K562 (cell line): ENCODE measurements at regions not wholly inside any gene's neighbourhood (a gene's known extent, or its start where the extent isn't known, plus 50 kb on each side); places are given as distances from the start of the nearest gene placed in this dataset.

Experiments
- ATAC-seq: fragments of 200-7000 bp; cut with Tn5 transposase; 3 replicates; pipeline ENCODE4 v1.9.1; 2020; ENCODE audit warnings: moderate library complexity
- BruUV-seq: library from RNA; stranded (reverse); fragments of 400-500 nt; replicated peaks from 2 replicates; lab custom pipeline; 2021; lab: Mats Ljungman, UMichigan
- CTCF ChIA-PET: fragments of 300-600 bp; formaldehyde crosslinking; extraction: SDS; loops from one replicate; lab custom pipeline; 2021; ENCODE audit warnings: low intra/inter-chr PET ratio; lab: Yijun Ruan, JAX
- POLR2A ChIA-PET: fragments of 300-600, 350-650 bp; sonication (Branson Sonifier 250); formaldehyde crosslinking; extraction: SDS; loops from one replicate; lab custom pipeline; 2021; ENCODE audit warnings: antibody characterized with exemption, inconsistent platforms; lab: Yijun Ruan, JAX
- DNase-seq, 4 experiments: peaks; one replicate each; pipeline versions ENCODE4 v3.0.0 to v3.0.0-alpha.2; 2011 to 2018; ENCODE audit warnings: low spot score in 3 of 4, mixed read lengths in 3 of 4; ENCODE audit errors: extremely low read depth in 1 of 4
- FAIRE-seq: peaks from 2 replicates; lab custom pipeline; 2011; peaks lifted over from hg19 to GRCh38; lab: Jason Lieb, UNC
- H2AFZ ChIP-seq: 2 replicates; pipeline ENCODE4 v1.6.0; 2011; ENCODE audit warnings: low read depth, low read length, control low read depth, inconsistent platforms
- H3K27ac ChIP-seq: fragments of 200-600 bp; 3 replicates; pipeline ENCODE4 v1.8.0; 2011; ENCODE audit warnings: low read depth, mild to moderate bottlenecking, control low read depth, inconsistent platforms, low read length, moderate library complexity, mixed read lengths; ENCODE audit errors: extremely low read depth
- H3K27me3 ChIP-seq, 2 experiments: fragments of 300-600 bp in 1 of 2; 2 replicates in 1 of 2; 3 replicates in 1 of 2; pipeline versions ENCODE4 v1.6.0 to v1.8.0; 2011; ENCODE audit warnings: inconsistent platforms in 2 of 2, low read length in 2 of 2, mild to moderate bottlenecking in 1 of 2, mixed read lengths in 1 of 2, moderate library complexity in 1 of 2; ENCODE audit not compliant: control insufficient read depth in 2 of 2, insufficient read depth in 2 of 2
- H3K36me3 ChIP-seq: fragments of 300-600 bp; 3 replicates; pipeline ENCODE4 v1.8.0; 2011; ENCODE audit warnings: mild to moderate bottlenecking, low read length, inconsistent platforms; ENCODE audit not compliant: control insufficient read depth, insufficient read depth
- H3K4me1 ChIP-seq, 2 experiments: fragments of 200-600 bp in 1 of 2; replicated peaks in 1 of 2; 2 replicates in 1 of 2; 3 replicates in 1 of 2; pipeline versions ENCODE4 v1.5.1 to v1.8.0; 2011; ENCODE audit warnings: inconsistent platforms in 2 of 2, low read length in 2 of 2, mild to moderate bottlenecking in 1 of 2, mixed read lengths in 1 of 2, moderate library complexity in 1 of 2; ENCODE audit not compliant: control insufficient read depth in 2 of 2, insufficient read depth in 2 of 2
- H3K4me2 ChIP-seq: 2 replicates; pipeline ENCODE4 v1.6.1; 2011; ENCODE audit warnings: low read length, control low read depth, inconsistent platforms, mixed read lengths; ENCODE audit not compliant: insufficient read depth
- H3K4me3 ChIP-seq: fragments of 200-600 bp; sonication (generic), shearing (Covaris generic); 2 replicates; pipeline ENCODE4 v1.5.1; 2016; ENCODE audit warnings: control low read depth, inconsistent platforms
- H3K79me2 ChIP-seq: fragments of 200-600 bp; 3 replicates; pipeline ENCODE4 v1.8.0; 2011; ENCODE audit warnings: low read length, inconsistent platforms; ENCODE audit not compliant: control insufficient read depth, insufficient read depth
- H3K9ac ChIP-seq, 2 experiments: 2 replicates each; pipeline versions ENCODE4 v1.6.0 to v1.6.1; 2011; ENCODE audit warnings: low read depth in 2 of 2, low read length in 2 of 2, control low read depth in 1 of 2, inconsistent platforms in 1 of 2, mild to moderate bottlenecking in 1 of 2, mixed read lengths in 1 of 2; ENCODE audit not compliant: insufficient read depth in 1 of 2
- H3K9me1 ChIP-seq: one replicate; pipeline ENCODE4 v1.6.0; 2011; ENCODE audit warnings: inconsistent platforms, mild to moderate bottlenecking, low read length, moderate library complexity; ENCODE audit not compliant: control insufficient read depth, insufficient read depth
- H3K9me3 ChIP-seq: replicated peaks from 2 replicates; pipeline ENCODE4 v1.5.1; 2011; ENCODE audit warnings: low read depth, low read length, inconsistent platforms; ENCODE audit not compliant: control insufficient read depth, insufficient read depth
- H4K20me1 ChIP-seq: replicated peaks from 2 replicates; pipeline ENCODE4 v1.6.1; 2011; ENCODE audit warnings: low read length, inconsistent platforms, mixed read lengths; ENCODE audit not compliant: control insufficient read depth, insufficient read depth
- GTF2F1 ChIP-seq: IDR thresholded peaks from 2 replicates; pipeline ENCODE4 v1.6.1; 2011; ENCODE audit warnings: low read depth, low read length, improper control_type of control experiment
- NFIC ChIP-seq: fragments of 450-650 bp; IDR thresholded peaks from 2 replicates; pipeline ENCODE4 v1.6.1; 2017; ENCODE audit warnings: mild to moderate bottlenecking, inconsistent platforms
- SNAPC5 ChIP-seq: fragments of 250-450 bp; sonication (Bioruptor Pico); IDR thresholded peaks from 2 replicates; pipeline ENCODE4 v1.8.0; 2021; ENCODE audit warnings: moderate library complexity, mild to moderate bottlenecking, inconsistent platforms
- ZNF589 ChIP-seq: fragments of 200-800 bp; sonication (Bioruptor generic); IDR thresholded peaks from 2 replicates; pipeline ENCODE4 v1.6.1; 2016; ENCODE audit warnings: low read depth, missing genetic modification characterization, missing compliant biosample characterization
- WGBS: fragments of 100-300 bp; shearing (Covaris generic); methylation state at CpG from one replicate; pipeline ENCODE4 v1.1.6; 2016; ENCODE audit warnings: low coverage, mixed read lengths; ENCODE audit not compliant: insufficient coverage; ENCODE audit errors: missing lambda C conversion rate; 5-methylcytosine and 5-hydroxymethylcytosine counted together
- in situ Hi-C: fragments of 300-500 bp; cut with MboI; formaldehyde crosslinking; loops from 4 replicates; pipeline ENCODE4 v1.15.0; 2018; ENCODE audit warnings: inconsistent platforms, mixed read lengths
- intact Hi-C: fragments of 100-400 bp; cut with micrococcal nuclease; formaldehyde crosslinking; loops from 2 replicates; pipeline ENCODE4 v1.14.2; 2022
- TF ChIP-seq, protein P1 (sequence below), 2 experiments: fragments of 450-650 bp; IDR thresholded peaks; 2 replicates each; pipeline ENCODE4 v1.6.1; 2016; ENCODE audit warnings: mild to moderate bottlenecking in 2 of 2, borderline replicate concordance in 1 of 2, low read depth in 1 of 2, moderate library complexity in 1 of 2

DNA sequence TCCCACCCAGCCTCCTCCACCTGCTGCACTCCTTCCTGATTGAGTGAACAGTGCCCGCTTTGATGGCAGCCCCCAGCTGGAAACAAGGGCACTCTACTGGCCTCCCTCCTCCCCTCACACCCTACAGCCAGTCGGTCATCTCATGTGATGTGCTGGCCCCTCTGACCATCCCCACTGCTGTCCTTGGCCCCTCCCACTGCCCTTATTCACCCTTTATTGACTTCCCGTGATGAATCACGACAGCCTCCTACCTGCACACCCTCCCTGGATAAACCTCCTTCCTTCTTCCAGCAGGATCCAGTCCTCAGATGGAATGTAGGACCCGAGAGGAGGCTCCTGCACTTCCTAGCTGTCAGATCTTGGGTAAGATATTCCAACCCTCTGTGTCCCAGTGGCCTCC, 186.5 kb upstream of the SH3BP4 start:
- no peaks in the 10 kb centered on the region for H3K9me1 ChIP-seq

GRCh38 chr2:234764372-234764771, 187.4 kb upstream of the SH3BP4 start:
- no peak for FAIRE-seq
- H3K9ac ChIP-seq, result no peak overlapping the region
- ATAC-seq, result no peak
- TF ChIP-seq, protein P1, sequence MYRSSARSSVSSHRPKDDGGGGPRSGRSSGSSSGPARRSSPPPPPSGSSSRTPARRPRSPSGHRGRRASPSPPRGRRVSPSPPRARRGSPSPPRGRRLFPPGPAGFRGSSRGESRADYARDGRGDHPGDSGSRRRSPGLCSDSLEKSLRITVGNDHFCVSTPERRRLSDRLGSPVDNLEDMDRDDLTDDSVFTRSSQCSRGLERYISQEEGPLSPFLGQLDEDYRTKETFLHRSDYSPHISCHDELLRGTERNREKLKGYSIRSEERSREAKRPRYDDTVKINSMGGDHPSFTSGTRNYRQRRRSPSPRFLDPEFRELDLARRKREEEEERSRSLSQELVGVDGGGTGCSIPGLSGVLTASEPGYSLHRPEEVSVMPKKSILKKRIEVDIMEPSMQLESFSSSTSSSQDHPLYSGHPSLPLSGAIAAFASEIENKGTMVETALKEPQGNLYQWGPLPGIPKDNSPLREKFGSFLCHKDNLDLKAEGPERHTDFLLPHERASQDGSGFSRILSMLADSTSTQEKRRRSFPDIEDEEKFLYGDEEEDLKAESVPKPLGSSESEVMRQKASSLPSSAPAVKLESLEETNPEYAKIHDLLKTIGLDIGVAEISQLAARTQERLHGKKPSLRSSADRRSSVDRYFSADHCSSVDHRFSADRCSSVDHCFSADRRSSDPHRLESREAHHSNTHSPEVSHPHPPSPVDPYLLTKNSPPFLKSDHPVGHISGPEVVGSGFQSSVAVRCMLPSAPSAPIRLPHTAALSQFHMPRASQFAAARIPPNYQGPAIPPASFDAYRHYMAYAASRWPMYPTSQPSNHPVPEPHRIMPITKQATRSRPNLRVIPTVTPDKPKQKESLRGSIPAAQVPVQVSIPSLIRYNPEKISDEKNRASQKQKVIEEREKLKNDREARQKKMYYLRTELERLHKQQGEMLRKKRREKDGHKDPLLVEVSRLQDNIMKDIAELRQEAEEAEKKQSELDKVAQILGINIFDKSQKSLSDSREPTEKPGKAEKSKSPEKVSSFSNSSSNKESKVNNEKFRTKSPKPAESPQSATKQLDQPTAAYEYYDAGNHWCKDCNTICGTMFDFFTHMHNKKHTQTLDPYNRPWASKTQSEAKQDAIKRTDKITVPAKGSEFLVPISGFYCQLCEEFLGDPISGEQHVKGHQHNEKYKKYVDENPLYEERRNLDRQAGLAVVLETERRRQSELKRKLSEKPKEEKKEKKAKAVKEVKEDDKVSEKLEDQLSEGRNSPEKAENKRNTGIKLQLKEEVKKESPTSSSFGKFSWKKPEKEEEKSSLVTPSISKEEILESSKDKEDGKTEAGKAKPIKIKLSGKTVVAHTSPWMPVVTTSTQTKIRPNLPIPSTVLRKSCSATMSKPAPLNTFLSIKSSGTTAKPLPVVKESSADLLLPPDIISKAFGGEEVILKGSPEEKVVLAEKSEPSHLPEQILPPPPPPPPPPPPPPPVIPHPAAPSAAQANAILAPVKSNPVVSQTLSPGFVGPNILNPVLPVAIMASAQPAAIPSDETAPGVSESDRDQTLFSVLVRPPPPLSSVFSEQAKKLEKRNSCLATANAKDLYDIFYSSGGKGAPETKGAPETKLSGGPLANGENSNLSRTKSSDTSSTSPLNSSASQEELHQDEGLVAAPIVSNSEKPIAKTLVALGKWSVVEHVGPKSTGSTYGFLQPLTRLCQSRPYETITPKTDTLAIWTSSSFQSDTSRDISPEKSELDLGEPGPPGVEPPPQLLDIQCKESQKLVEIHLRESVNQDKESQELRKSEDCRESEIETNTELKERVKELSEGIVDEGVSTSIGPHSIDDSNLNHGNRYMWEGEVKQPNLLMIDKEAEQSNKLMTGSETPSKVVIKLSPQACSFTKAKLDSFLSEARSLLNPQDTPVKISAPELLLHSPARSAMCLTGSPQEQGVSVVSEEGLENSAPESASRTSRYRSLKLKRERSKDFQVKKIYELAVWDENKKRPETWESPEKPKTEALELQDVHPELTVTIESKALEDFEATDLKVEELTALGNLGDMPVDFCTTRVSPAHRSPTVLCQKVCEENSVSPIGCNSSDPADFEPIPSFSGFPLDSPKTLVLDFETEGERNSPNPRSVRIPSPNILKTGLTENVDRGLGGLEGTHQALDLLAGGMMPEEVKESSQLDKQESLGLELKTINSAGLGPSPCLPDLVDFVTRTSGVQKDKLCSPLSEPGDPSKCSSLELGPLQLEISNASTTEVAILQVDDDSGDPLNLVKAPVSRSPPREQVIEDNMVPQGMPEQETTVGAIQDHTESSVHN (IDR thresholded peaks at IDR 0.05; ENCODE audit: borderline replicate concordance in 1 of 2, low read depth in 1 of 2), result no peak
- TF ChIP-seq ZNF589 (CRISPR knock-in tag), result no peak
- TF ChIP-seq NFIC, result no peak

More for the DNA sequence above, 186.5 kb upstream of the SH3BP4 start:
- in situ Hi-C loops, result no loop called here
- Histone ChIP-seq H2AFZ (no peak overlapping the region), H3K27ac (no peak overlapping the region), H3K79me2 (no peaks in the 10 kb centered on the region), H3K4me2 (no peak overlapping the region), H4K20me1 (no peaks in the 10 kb centered on the region), H3K9ac (no peak overlapping the region)
- POLR2A ChIA-PET, result no interaction called here
- no peak for FAIRE-seq
- WGBS, result 0% methylated on average over 2 of the region's 5 CpGs
- CTCF ChIA-PET, result no interaction called here
- intact Hi-C loops, result no loop called here
- no peak for TF ChIP-seq SNAPC5 (CRISPR knock-in tag)
- no peak for TF ChIP-seq GTF2F1
- TF ChIP-seq, all 486 proteins: peak for 0
- BruUV-seq, result no TSS peak
- no peak for ATAC-seq
- H3K4me1 ChIP-seq, result no peaks in the 10 kb centered on the region
- no peaks in the 10 kb centered on the region for H3K27me3 ChIP-seq
- no peak overlapping the region for H3K4me3 ChIP-seq
- H3K36me3 ChIP-seq, result no peaks in the 10 kb centered on the region
- DNase-seq, result no peak
- no peaks in the 10 kb centered on the region for H3K9me3 ChIP-seq

More at GRCh38 chr2:234764372-234764771, 187.4 kb upstream of the SH3BP4 start:
- Histone ChIP-seq H3K9me3 (no peaks in the 10 kb centered on the region), H3K9me1 (no peaks in the 10 kb centered on the region), H3K4me1 (no peaks in the 10 kb centered on the region), H3K27ac (no peak overlapping the region), H3K4me3 (no peak overlapping the region), H3K79me2 (no peaks in the 10 kb centered on the region), H4K20me1 (no peaks in the 10 kb centered on the region), H3K4me2 (no peak overlapping the region), H3K27me3 (no peaks in the 10 kb centered on the region), H2AFZ (no peak overlapping the region), H3K36me3 (no peaks in the 10 kb centered on the region)
- in situ Hi-C loops, result no loop called here
- 0% methylated on average over 3 of the region's 3 CpGs for WGBS
- CTCF ChIA-PET, result no interaction called here
- POLR2A ChIA-PET, result no interaction called here
- intact Hi-C loops, result no loop called here
- no TSS peak for BruUV-seq
- DNase-seq, result no peak
